ENCODE measurements at regions not wholly inside any gene's neighbourhood (a gene's known extent, or its start where the extent isn't known, plus 50 kb on each side); places are given as distances from the start of the nearest gene placed in this dataset.

GRCh38 chr13:30545320-30545719, 72.4 kb upstream of the USPL1 start:
- TF ChIP-seq, protein P1, sequence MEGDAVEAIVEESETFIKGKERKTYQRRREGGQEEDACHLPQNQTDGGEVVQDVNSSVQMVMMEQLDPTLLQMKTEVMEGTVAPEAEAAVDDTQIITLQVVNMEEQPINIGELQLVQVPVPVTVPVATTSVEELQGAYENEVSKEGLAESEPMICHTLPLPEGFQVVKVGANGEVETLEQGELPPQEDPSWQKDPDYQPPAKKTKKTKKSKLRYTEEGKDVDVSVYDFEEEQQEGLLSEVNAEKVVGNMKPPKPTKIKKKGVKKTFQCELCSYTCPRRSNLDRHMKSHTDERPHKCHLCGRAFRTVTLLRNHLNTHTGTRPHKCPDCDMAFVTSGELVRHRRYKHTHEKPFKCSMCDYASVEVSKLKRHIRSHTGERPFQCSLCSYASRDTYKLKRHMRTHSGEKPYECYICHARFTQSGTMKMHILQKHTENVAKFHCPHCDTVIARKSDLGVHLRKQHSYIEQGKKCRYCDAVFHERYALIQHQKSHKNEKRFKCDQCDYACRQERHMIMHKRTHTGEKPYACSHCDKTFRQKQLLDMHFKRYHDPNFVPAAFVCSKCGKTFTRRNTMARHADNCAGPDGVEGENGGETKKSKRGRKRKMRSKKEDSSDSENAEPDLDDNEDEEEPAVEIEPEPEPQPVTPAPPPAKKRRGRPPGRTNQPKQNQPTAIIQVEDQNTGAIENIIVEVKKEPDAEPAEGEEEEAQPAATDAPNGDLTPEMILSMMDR (IDR thresholded peaks at IDR 0.05): no peak
- no peak for TF ChIP-seq POLR2A (IDR thresholded peaks at IDR 0.05)
- no peak for TF ChIP-seq POLR2AphosphoS5 (IDR thresholded peaks at IDR 0.05)
